Hematopoietic multipotent progenitor cell treated with erythropoietin and hydrocortisone succinate and interleukin-3 and kit ligand, for 6 days (in vitro differentiated cells): ENCODE measurements at regions not wholly inside any gene's neighbourhood (a gene's known extent, or its start where the extent isn't known, plus 50 kb on each side); places are given as distances from the start of the nearest gene placed in this dataset.
"Not testable (repeated sequence)": the region's sequence is repeated elsewhere in the genome, so short reads cannot be mapped to it uniquely, and the experiment has no call there.

ENCODE experiments used
- DNase-seq: peaks from one replicate; pipeline ENCODE4 v3.0.0-alpha.2; 2015

GRCh38 chr5:121516997-121517396, 334.7 kb upstream of the FTMT start:
- no peak for DNase-seq

DNA sequence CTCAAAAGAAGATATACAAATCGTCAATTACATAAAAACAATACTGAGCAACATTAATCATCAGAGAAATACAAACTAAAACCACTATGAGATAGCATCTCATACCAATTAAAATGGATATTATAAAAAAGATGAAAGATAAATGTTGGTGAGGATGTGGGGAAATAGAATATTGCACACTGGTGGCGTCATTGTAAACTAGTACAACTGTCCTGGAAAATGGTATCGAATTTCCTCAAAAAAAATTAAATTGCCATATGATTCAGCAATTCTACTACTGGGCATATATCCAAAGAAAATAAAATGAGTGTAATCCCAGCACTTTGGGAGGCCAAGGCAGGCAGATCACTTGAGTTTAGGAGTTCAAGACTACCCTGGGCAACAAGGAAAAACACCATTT, 326.0 kb upstream of the FTMT start:
- no peak for DNase-seq

DNA sequence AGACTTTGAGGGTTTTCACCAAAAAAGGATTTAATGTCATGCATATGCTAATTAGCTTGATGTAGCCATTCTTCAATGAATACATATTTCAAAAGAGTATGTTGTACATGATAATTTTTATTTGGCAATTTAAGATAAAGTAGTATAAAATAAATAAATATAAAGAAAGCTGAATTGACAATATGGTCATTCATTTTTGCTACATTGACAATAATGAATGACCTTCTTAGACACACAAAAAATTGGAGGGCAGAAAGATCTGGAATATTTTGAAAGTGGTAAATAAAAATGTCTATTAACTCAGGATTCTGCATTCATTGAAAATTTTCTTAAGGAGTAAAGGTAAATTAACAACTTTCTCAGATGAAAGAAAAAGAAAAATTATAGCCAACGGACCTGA, 324.8 kb upstream of the FTMT start:
- no peak for DNase-seq

DNA sequence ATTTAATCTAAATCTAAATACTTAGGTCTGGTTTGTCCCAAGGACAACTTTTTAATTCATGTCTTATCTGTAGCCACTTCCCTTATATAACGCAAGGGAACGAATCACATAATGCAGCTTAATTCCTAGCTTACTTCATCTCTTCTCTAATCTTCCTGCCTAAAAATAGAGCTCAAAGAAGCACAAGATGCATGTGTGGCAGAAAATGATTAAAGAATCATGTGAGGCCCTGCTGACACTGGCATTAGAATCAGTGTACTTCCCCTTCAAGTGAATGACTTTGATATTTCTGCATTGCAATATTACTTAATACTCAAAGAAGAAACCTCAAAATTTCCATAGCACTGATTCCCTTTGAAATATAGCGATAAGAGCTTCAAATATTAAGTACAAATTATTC, 317.9 kb upstream of the FTMT start:
- DNase-seq, result peak; percentile 8

DNA sequence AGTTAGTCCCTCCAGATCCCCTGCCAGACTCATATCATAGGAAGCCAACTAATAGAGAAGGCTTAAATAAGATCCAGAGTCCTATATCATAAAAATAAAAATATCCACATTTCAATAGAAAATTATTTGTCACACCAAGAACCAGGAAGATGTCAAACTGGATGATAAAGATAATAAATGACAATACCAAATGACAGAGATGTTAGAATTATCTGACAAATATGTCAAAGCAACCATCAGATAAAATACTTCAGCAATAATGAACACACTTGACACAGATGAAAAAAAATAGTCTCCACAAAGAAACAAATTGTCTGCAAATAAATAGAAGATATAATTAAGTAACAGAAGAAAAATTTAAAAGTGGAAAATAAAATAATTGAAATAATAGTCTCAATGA, 300.7 kb upstream of the FTMT start:
- no peak for DNase-seq

DNA sequence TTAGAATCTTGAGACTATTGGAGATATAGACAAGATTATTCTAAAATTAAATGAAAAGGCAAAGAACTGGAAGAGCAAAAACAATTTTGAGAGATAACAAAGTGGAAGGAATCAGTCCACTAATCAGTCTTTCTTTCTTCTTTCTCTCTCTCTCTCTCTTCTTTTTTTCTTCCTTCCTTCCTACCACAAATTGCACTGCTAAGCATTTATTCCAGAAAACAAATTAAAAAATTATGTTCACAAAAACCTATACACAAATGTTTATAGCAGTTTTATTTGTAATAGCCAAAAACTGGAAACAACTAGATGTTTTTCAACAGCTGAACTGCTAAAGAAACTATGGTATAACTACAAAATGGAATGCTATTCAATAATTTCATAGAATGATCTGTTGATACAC, 291.9 kb upstream of the FTMT start:
- DNase-seq, result no peak

DNA sequence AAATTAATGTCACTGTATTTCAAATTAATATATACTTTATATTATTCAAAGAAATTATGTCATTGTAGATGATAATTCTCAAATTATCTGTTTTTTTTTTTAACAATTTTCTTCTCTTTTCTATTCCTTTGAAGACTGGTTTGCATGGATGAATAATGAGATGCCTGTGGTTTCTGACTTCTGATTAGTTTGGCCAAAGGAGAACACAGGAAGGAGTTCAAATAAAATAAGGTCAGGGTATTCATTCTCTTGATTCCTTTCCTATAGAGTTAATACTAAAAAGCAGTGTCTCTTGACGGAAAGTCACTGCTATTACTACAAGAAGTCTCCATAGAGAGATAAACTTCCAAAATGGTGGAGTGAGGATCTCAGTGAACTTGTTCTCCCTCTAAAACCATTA, 279.6 kb upstream of the FTMT start:
- DNase-seq, result no peak

- peak; percentile 12 for DNase-seq
These were observed 277.8 kb upstream of the FTMT start for GRCh38 chr5:121573721-121574382.

DNA sequence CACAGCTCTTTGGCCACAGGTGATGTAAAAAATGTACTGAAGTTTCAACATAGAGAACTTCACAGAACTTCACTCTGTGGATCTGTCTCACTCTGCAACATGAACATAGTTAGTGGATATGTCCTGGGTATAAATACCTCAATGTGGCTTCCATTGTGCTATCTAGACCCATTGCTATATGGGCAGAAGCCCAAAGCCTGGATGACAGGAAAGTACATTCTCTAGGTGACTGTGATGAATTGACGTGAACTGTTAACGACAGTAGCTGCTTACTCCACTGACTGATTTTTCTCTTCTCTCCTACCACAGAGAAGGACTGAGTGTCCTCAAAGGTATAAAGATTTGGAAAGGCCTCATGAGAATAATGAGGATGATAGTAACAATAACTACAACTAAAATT, 270.1 kb upstream of the FTMT start:
- DNase-seq, result no peak

- no peak for DNase-seq
These were observed 254.8 kb upstream of the FTMT start for GRCh38 chr5:121596882-121597281.

DNA sequence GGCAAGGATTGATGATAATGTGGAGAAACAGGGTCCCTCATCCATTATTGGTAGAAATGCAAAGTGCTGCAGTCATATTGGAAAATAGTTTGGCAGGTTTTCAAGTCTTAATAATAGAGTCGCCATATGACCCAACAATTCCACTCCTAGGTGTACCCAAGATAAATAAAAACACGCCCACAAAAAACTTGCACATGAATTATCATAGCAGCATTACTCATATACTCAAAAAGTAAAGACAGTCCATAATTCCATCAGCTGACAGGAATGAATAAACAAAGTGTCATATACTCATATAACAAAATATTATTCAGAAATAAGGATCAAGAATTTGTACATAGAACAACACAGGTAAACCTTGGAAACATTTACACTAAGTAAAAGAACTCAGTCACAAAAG, 242.9 kb upstream of the FTMT start:
- DNase-seq, result no peak

DNA sequence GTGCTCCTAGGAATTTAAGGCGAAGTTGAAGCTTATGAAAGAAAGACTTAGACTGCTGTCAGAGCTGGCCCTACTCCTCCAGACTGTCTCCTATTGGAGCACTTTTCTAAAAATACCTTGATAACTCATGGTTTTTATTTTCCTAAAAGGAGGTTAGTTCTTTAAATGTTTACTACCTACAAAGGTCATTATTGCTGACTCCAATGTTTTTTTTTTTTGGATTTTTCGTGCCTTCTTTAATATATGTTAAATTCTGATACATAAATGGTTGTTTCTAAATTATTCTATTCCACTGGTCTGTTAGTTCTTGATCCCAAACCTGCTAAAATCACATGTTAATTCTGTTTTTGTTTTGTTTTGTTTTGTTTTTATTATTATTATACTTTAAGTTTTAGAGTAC, 227.6 kb upstream of the FTMT start:
- no peak for DNase-seq

DNA sequence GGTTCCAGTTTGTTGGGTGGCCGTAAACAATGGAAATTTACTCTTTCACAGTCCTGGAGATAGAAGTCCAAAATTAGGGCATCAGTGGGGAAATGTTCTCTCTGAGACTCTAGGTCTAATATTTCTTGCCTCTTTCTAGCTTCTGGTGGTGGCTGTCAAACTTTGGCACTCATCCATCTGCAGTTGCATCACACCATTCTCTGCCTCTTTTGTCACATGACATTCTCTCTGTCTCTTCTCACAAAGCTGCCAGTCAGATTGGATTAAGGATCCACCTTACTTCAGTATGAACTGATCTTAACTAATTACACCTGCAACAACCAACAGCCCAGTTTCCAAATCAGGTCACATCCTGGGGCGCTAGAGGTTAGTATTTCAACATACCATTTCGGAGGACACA, 222.9 kb upstream of the FTMT start:
- peak; percentile 26 for DNase-seq

DNA sequence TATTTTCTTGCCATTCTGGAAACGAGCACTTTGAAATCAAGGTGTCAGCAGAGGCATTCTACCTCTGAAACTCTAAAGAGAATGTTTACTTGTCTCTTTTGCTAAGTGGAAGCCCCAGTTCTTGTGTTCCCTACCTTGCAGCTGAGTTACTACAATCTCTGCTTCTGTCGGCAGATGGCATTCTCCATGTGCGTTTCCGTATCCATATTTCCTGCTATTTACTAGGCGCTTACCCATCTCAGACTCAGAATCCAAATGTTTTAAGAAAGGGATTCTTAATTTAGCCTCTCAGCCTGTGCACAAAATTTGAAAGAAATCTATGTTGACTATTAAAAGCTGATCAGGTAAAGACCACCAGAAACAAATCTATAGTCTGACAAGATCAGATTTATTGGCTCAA, 221.3 kb upstream of the FTMT start:
- DNase-seq, result peak; percentile 16

DNA sequence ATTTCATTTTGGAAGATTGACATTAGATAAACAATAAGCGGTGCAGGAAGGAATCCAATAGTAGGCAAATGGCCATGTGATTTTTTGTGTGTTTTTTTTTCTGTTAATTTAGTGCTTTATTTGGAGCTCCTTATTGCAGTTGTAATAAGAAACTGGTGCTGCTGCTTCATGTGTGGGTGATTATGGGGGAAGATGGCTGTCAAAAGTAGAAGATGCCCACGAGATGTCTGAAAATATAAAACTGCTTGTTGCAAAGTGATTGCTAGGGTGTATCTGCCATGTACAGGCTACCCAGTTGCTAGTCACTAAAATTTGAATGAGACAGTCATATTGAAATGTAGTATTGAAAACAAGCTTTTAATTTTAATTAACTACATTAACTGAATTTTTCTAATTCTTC, 216.7 kb upstream of the FTMT start:
- no peak for DNase-seq

GRCh38 chr5:121638126-121638525, 213.6 kb upstream of the FTMT start:
- no peak for DNase-seq

- DNase-seq, result no peak
These were observed 211.4 kb upstream of the FTMT start for GRCh38 chr5:121640298-121640697.

DNA sequence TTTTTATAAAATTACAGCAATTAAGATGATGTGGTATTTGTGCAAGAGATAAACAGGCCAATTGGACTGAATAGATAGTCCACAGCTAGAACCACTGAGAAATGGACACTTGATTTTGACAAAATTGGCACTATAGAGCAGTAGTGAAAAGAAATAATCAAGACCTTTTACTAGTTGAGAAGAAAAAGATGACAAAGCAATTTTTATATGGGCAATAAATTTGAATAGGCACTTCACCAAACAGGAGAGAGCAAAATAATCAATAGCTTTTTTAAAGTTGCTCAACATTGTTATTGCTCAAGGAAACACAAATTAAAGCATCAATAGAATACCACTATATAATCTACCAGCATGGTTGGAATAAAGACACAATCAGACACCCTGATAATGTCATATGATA, 193.5 kb upstream of the FTMT start:
- DNase-seq, result no peak

GRCh38 chr5:121660142-121660541, 191.5 kb upstream of the FTMT start:
- DNase-seq, result peak; percentile 15

GRCh38 chr5:121665542-121665941, 186.1 kb upstream of the FTMT start:
- not testable (repeated sequence) for DNase-seq

DNA sequence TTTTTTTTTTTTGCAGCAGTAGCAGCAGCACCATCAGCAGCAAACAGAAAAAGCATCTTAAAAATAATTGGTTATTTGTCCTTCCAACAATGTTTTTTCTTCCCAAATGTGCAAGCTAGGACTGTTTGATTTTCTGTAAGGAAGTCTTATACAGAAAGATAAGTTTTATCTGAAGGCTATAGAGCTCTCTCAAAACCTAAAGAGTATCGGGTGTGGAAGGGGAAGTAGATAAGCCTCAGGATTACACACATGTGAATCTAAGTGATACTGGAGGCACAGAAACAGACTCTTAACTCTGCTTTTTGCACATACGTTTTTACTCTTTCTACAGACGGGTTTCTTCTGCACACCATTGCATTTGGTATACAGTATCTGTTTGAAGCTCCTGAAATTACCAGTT, 184.4 kb upstream of the FTMT start:
- DNase-seq, result peak; percentile 87

DNA sequence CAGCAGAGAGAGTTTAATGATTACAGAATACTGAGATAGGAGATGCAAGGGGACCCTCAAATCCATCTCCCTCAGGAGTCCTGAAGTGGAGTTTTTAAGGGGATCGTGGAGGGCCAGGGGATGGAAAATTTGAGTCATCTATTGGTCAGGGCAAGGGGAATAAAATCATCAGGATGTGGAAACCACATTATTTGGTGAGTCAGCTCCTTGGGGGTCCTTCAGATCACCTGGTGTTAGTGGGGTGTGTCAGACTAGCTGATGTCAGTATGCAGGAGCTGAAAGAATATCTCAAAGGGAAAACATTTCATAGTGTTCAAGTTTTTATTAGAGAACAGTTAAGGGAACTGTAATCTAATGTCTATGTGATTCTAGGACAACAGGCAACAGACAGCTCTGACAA, 183.0 kb upstream of the FTMT start:
- peak; percentile 16 for DNase-seq

DNA sequence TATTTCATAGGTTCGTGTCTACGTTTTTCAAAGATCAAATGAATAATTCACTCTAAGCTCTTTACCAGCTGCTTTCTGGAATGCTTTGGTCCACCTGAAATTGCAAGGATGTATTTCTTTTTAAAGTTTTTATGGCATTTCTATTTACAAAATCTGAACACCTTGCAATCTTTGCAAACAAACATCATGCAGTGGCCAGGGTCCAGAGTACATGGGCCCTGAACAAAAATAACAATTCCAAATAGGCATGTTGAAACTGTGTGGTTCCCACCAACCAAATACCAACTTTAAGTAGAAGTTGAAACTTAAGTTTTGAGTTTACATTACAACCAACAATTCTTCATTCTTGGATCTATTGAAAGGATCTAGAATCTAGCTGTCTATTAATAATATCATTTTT, 180.1 kb upstream of the FTMT start:
- no peak for DNase-seq

DNA sequence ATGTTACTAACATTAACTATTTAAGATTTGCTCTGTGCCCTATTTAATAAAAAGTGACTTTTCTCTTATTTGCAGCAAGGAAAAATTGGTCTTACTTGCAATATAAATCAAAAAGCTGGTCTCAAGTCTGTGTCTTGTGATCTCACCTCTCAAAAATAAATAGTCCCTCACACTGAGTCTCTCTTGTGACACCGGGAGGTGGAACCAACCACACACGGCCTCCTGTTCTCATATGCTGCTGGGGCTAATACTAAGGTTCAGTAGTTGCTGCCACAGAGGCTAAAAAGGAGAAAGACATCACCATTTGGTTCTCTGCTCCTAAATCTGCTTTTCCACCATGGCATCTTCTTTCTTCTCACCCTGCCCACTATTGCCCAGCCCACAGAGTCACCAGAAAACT, 175.8 kb upstream of the FTMT start:
- no peak for DNase-seq

GRCh38 chr5:121681229-121681855, 170.3 kb upstream of the FTMT start:
- DNase-seq, result peak; percentile 72
